ENCODE measurements at regions not wholly inside any gene's neighbourhood (a gene's known extent, or its start where the extent isn't known, plus 50 kb on each side); places are given as distances from the start of the nearest gene placed in this dataset.
"Not testable (repeated sequence)": the region's sequence is repeated elsewhere in the genome, so short reads cannot be mapped to it uniquely, and the experiment has no call there.

DNA sequence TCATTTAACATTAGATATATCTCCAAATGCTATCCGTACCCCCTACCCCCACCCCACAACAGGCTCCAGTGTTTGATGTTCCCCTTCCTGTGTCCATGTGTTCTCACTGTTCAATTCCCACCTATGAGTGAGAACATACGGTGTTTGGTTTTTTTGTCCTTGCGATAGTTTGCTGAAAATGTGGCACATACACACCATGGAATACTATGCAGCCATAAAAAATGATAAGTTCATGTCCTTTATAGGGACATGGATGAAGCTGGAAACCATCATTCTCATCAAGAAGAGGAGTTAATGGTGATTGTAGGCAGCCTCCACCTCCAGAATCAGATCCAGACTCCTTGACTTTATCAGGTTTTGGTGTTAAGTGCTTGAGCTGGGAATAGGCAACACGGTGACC is 261.1 kb downstream of the RCHY1 start:
- TF ChIP-seq, protein P1, sequence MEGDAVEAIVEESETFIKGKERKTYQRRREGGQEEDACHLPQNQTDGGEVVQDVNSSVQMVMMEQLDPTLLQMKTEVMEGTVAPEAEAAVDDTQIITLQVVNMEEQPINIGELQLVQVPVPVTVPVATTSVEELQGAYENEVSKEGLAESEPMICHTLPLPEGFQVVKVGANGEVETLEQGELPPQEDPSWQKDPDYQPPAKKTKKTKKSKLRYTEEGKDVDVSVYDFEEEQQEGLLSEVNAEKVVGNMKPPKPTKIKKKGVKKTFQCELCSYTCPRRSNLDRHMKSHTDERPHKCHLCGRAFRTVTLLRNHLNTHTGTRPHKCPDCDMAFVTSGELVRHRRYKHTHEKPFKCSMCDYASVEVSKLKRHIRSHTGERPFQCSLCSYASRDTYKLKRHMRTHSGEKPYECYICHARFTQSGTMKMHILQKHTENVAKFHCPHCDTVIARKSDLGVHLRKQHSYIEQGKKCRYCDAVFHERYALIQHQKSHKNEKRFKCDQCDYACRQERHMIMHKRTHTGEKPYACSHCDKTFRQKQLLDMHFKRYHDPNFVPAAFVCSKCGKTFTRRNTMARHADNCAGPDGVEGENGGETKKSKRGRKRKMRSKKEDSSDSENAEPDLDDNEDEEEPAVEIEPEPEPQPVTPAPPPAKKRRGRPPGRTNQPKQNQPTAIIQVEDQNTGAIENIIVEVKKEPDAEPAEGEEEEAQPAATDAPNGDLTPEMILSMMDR (IDR thresholded peaks at IDR 0.05): not testable (repeated sequence)
- not testable (repeated sequence) for TF ChIP-seq ZFX (IDR thresholded peaks at IDR 0.05; ENCODE audit: borderline replicate concordance)
